RWPE1 (cell line): ENCODE measurements at regions not wholly inside any gene's neighbourhood (a gene's known extent, or its start where the extent isn't known, plus 50 kb on each side); places are given as distances from the start of the nearest gene placed in this dataset.

ENCODE experiments used
- CTCF ChIA-PET: fragments of 350-600 bp; sonication (Branson Sonifier 250); formaldehyde crosslinking; extraction: SDS; loops from one replicate; lab custom pipeline; 2021; lab: Yijun Ruan, JAX
- POLR2A ChIA-PET: fragments of 400-600 bp; formaldehyde crosslinking; extraction: SDS; loops from one replicate; lab custom pipeline; 2020; ENCODE audit warnings: antibody characterized with exemption; ENCODE audit not compliant: low non-redundant PET; lab: Yijun Ruan, JAX
- DNase-seq: peaks from one replicate; pipeline ENCODE4 v3.0.0; 2012; ENCODE audit warnings: low spot score
- H3K27ac ChIP-seq: fragments of 450-650 bp; 2 replicates; pipeline ENCODE4 v1.5.1; 2017
- TF ChIP-seq, protein P1 (sequence below): fragments of 450-650 bp; conservative IDR thresholded peaks from 2 replicates; pipeline ENCODE4 v1.5.1; 2017; ENCODE audit warnings: low read depth, mild to moderate bottlenecking

DNA sequence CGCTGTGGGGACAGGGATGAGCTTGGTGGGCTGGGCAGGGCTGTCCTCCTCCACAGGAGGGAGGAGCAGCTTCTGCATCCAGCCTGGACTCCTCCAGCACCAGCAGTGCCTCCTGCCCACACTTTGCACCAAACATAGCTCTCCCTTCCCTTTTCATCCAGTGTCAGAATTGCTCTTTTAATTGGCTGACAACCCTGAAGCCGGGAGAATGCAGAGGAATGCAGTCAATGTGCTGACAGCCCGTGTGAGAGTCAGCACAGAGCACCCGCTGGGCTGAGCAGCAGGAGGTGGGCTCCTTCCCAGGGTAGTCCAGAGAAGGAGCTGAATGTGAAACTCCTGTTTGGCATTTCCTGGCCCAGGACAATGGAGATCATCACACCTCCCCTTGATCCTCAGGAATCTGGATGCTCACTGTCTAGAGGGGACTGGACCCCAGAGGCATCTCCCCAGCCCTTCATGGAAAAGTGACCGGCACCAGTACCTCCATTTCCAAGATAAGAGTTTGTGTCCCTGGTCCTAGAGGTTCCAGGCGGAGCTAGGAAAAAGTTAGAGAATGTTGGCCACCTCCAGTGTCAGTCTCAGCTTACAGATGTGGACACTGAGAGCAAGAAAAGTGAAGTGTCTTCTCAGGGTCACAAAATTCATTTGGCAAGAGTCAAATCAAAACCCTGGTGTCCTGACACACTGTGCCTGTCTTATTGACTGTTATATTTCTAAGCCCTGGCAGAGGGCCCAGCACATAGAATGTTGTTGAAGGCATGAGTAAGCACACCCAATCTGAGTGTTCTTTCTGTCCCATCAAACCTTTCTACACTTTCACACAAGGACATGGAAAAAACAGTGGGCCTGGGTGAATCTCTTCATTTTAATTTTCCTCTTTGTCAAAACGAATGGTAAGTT, 202.1 kb downstream of the SNX18 start:
- POLR2A ChIA-PET = no interaction called here
- peak; percentile 34 for DNase-seq
- CTCF ChIA-PET = interaction anchor here (0.5 kb wide), 1 partner anchor 456 kb away, joined by 3 read pairs; no protein-coding TSS in a partner anchor
- H3K27ac ChIP-seq = no peak overlapping the region
- TF ChIP-seq, protein P1, sequence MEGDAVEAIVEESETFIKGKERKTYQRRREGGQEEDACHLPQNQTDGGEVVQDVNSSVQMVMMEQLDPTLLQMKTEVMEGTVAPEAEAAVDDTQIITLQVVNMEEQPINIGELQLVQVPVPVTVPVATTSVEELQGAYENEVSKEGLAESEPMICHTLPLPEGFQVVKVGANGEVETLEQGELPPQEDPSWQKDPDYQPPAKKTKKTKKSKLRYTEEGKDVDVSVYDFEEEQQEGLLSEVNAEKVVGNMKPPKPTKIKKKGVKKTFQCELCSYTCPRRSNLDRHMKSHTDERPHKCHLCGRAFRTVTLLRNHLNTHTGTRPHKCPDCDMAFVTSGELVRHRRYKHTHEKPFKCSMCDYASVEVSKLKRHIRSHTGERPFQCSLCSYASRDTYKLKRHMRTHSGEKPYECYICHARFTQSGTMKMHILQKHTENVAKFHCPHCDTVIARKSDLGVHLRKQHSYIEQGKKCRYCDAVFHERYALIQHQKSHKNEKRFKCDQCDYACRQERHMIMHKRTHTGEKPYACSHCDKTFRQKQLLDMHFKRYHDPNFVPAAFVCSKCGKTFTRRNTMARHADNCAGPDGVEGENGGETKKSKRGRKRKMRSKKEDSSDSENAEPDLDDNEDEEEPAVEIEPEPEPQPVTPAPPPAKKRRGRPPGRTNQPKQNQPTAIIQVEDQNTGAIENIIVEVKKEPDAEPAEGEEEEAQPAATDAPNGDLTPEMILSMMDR = no peak

DNA sequence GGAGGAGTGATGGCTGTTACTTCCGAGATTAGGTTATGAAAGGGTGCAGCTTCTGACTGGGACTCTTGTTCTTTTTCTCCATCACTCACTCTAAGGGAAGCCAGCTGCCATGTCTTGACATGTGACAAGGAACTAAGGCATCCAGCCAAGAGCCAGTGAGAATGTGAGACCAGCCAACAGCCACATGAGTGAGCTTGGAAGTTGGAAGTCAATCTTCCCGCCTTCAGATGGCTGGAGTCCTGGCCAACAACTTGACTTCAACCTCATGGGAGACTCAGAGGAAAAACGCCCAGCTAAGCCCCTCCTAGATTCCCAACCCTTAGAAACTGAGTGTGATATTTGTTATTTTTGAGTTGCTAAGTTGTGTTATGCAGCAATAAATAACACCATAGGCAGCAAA, 201.1 kb downstream of the SNX18 start:
- H3K27ac ChIP-seq = no peak overlapping the region
- POLR2A ChIA-PET = no interaction called here

DNA sequence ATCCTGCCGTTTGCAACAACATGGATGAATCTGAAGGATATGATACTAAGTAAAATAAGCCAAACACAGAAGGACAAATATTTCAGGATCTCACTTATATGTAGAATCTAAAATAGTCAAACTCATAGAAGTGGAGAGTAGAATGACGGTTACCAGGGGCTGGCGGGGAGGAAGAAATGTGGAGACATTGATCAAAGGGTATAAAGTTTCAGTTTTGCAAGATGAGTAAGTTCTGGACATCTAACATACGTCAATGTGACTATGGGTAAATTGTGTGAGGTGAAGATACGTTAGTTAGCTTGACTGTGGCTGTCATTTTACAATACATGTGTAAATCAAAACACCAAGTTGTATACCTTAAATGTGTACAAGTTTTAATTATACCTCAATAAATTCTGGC, 200.3 kb downstream of the SNX18 start:
- no peak overlapping the region for H3K27ac ChIP-seq
- TF ChIP-seq, protein P1 = no peak
- ChIA-PET CTCF (interaction anchor here (0.6 kb wide), 1 partner anchor 307 kb away, joined by 3 read pairs; no protein-coding TSS in a partner anchor), POLR2A (no interaction called here)
- DNase-seq = no peak

More for the DNA sequence above, 201.1 kb downstream of the SNX18 start:
- TF ChIP-seq, protein P1 = no peak
- no peak for DNase-seq
- CTCF ChIA-PET = no interaction called here

DNA sequence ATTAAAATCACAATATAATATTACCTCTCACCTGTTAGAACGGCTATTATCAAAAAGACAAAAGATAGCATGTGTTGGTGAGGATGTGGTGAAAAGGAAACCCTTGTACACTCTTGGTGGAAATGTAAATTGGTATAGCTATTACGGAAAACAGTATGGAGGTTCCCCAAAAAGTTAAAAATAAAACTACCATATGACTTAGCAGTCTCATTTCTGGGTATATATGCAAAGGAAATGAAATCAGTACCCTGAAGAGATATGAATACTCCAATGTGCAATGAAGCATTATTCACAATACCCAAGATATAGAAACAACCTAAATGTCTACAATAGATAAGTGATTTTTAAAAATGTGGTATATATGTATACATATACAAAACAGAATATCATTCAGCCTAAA, 199.9 kb downstream of the SNX18 start:
- CTCF ChIA-PET = interaction anchor here (0.6 kb wide), 1 partner anchor 307 kb away, joined by 3 read pairs; no protein-coding TSS in a partner anchor
- no peak for DNase-seq
- POLR2A ChIA-PET = no interaction called here
- TF ChIP-seq, protein P1 = no peak
- no peak overlapping the region for H3K27ac ChIP-seq

DNA sequence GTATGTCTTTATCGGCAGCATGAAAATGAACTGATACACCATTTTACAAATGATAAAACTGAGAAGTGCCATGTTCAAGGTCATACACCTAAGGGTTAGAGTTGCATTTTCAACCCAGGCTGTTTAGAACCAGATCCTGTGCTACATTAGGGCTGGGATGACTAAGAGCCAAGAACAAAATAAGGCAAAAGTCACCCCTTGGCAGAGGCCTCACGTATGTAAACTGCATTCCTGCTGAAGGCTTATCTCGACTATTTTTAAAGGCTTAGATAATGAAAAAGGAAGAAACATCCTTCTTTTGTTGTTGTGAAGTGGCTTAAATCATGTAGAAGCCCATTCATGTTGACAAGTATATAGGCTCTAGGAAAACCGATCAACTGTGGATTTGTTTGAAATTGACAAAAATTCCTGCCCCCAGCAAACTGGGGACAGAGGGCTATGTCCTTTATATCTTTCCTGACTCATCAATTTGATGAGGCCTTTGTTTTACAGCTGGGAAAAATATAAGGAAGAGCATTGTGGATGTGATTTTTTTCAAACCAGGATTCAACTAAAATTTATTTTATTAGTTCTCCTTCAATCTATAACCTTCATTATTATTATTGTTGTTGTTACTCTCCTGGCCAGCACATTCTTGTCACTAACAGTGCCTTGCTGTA, 196.5 kb downstream of the SNX18 start:
- no peak overlapping the region for H3K27ac ChIP-seq
- DNase-seq = no peak
- ChIA-PET POLR2A (no interaction called here), CTCF (no interaction called here)
- TF ChIP-seq, protein P1 = no peak

DNA sequence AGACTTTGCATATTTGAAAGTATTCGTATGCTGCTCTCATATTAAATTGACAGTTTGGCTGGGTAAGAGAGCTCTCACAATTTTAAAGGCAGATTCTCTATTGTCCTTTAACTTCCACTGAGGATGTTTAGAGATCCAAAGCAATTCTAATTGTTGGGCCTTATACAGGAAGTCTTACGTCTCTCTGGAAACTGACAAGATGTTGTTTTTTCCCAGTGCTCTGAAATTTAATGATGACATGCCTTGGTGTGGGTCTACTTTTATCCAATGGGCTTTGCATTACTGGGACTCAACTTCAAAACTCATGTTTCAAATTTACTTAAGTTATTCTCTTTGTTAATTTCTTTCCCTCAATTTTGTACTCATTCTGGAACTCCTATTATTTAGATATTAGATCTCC, 191.5 kb downstream of the SNX18 start:
- ChIA-PET POLR2A (no interaction called here), CTCF (no interaction called here)
- no peak for DNase-seq
- no peak overlapping the region for H3K27ac ChIP-seq
- TF ChIP-seq, protein P1 = no peak
